ENCODE measurements at regions not wholly inside any gene's neighbourhood (a gene's known extent, or its start where the extent isn't known, plus 50 kb on each side); places are given as distances from the start of the nearest gene placed in this dataset.

GRCh38 chr4:45410701-45411210, 684.4 kb upstream of the GNPDA2 start:
- no peak for ATAC-seq
- WGBS, 3 donors, result 46 to 54% (median 49%) methylated on average over 5 of the region's 5 CpGs
- no peak for DNase-seq
- H3K27ac ChIP-seq, result no peak overlapping the region
- no peaks in the 10 kb centered on the region for H3K27me3 ChIP-seq (ENCODE audit: insufficient read depth in 3 of 3, low read length in 2 of 3)
- no peaks in the 10 kb centered on the region for H3K4me1 ChIP-seq
- no peak for TF ChIP-seq CTCF (IDR thresholded peaks at IDR 0.05)
- H3K9me3 ChIP-seq, result no peaks in the 10 kb centered on the region
- H3K4me3 ChIP-seq, result no peak overlapping the region
- H3K36me3 ChIP-seq (ENCODE audit: insufficient read depth in 1 of 2, low read depth in 1 of 2), result no peaks in the 10 kb centered on the region
- intact Hi-C loops (cut with DNase I), result no loop called here

GRCh38 chr4:45409536-45409935, 683.2 kb upstream of the GNPDA2 start:
- no peak overlapping the region for H3K27ac ChIP-seq
- no peaks in the 10 kb centered on the region for H3K27me3 ChIP-seq (ENCODE audit: insufficient read depth in 3 of 3, low read length in 2 of 3)
- no peak overlapping the region for H3K4me3 ChIP-seq
- no peaks in the 10 kb centered on the region for H3K4me1 ChIP-seq
- no peak for TF ChIP-seq CTCF (IDR thresholded peaks at IDR 0.05)
- no peak for DNase-seq
- no peaks in the 10 kb centered on the region for H3K9me3 ChIP-seq
- 57 to 85% (median 67%) methylated on average over 1 of the region's 1 CpG for WGBS, 3 donors
- no peaks in the 10 kb centered on the region for H3K36me3 ChIP-seq (ENCODE audit: insufficient read depth in 1 of 2, low read depth in 1 of 2)
- ATAC-seq, result no peak
- intact Hi-C loops (cut with DNase I), result no loop called here

- H3K27me3 ChIP-seq (ENCODE audit: insufficient read depth in 3 of 3, low read length in 2 of 3), result no peaks in the 10 kb centered on the region
- DNase-seq, result no peak
- no peaks in the 10 kb centered on the region for H3K4me1 ChIP-seq
- no peak for ATAC-seq
- H3K9me3 ChIP-seq, result no peaks in the 10 kb centered on the region
- H3K36me3 ChIP-seq (ENCODE audit: insufficient read depth in 1 of 2, low read depth in 1 of 2), result no peaks in the 10 kb centered on the region
- no peak for TF ChIP-seq CTCF (IDR thresholded peaks at IDR 0.05)
- no peak overlapping the region for H3K27ac ChIP-seq
- intact Hi-C loops (cut with DNase I), result no loop called here
- WGBS, 3 donors, result 71 to 76% (median 73%) methylated on average over 2 of the region's 2 CpGs
- H3K4me3 ChIP-seq, result no peak overlapping the region
These were observed 682.6 kb upstream of the GNPDA2 start for GRCh38 chr4:45408996-45409395.

- Histone ChIP-seq H3K4me1 (no peaks in the 10 kb centered on the region), H3K9me3 (no peaks in the 10 kb centered on the region), H3K27me3 (ENCODE audit: insufficient read depth in 3 of 3, low read length in 2 of 3) (no peaks in the 10 kb centered on the region), H3K4me3 (no peak overlapping the region), H3K27ac (no peak overlapping the region), H3K36me3 (ENCODE audit: insufficient read depth in 1 of 2, low read depth in 1 of 2) (no peaks in the 10 kb centered on the region)
- ATAC-seq (no peak), DNase-seq (no peak)
- intact Hi-C loops (cut with DNase I), result no loop called here
- TF ChIP-seq CTCF (IDR thresholded peaks at IDR 0.05), result no peak
- WGBS, 3 donors, result 13 to 26% (median 24%) methylated on average over 3 of the region's 3 CpGs
These were observed 672.8 kb upstream of the GNPDA2 start for GRCh38 chr4:45399116-45399515.

GRCh38 chr4:45385306-45385705, 659.0 kb upstream of the GNPDA2 start:
- intact Hi-C loops (cut with DNase I), result no loop called here
- H3K36me3 ChIP-seq (ENCODE audit: insufficient read depth in 1 of 2, low read depth in 1 of 2), result no peaks in the 10 kb centered on the region
- H3K4me1 ChIP-seq, result no peaks in the 10 kb centered on the region
- H3K27ac ChIP-seq, result no peak overlapping the region
- DNase-seq (no peak), ATAC-seq (no peak)
- no peak overlapping the region for H3K4me3 ChIP-seq
- no peak for TF ChIP-seq CTCF (IDR thresholded peaks at IDR 0.05)
- H3K27me3 ChIP-seq (ENCODE audit: insufficient read depth in 3 of 3, low read length in 2 of 3), result no peaks in the 10 kb centered on the region
- no peaks in the 10 kb centered on the region for H3K9me3 ChIP-seq
